ENCODE measurements at regions not wholly inside any gene's neighbourhood (a gene's known extent, or its start where the extent isn't known, plus 50 kb on each side); places are given as distances from the start of the nearest gene placed in this dataset.

DNA sequence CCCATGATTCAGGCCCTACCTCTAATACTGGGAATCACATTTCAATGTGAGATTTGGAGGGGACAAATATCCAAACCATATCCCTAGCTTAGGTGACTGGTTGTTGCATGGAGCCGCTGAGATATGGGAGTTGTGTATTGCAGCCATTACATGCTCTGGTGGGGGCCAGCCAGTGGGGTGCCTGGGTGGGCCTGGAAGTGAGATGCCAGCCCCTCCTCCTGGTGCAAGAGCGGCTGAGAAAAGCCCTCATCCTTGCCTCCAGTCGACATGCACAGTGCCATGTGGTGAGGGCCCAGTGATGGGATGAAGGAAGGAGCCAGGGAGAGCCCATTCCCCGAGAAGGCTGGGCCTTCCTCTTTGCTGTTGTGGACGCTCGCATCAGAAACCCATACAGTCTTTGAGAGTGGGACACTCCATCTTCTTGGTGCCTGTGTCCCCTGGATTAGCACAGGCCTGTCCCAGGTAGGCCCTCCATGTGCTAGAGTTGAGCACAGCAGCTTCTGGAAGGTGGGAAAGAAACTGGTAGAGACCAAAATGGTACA, 1043.0 kb downstream of the TBC1D22A start:
- no peak for TF ChIP-seq ZFP1 (CRISPR knock-in tag; IDR thresholded peaks at IDR 0.05)
- TF ChIP-seq RERE (CRISPR knock-in tag; IDR thresholded peaks at IDR 0.05; ENCODE audit: low read depth): no peak

Measured in HepG2 (cell line).